ENCODE measurements at regions not wholly inside any gene's neighbourhood (a gene's known extent, or its start where the extent isn't known, plus 50 kb on each side); places are given as distances from the start of the nearest gene placed in this dataset.

- Histone ChIP-seq H3K27ac (replicated peaks) (no peak overlapping the region), H3K9me3 (replicated peaks) (peaks cover 6% of the 10 kb centered on the region), H3K27me3 (ENCODE audit: low read depth) (peaks cover 11% of the 10 kb centered on the region), H3K4me3 (no peak overlapping the region), H3K4me1 (no peaks in the 10 kb centered on the region), H3K36me3 (no peaks in the 10 kb centered on the region)
- TF ChIP-seq CTCF (IDR thresholded peaks at IDR 0.05; ENCODE audit: borderline replicate concordance), result no peak
- DNase-seq, result no peak
- intact Hi-C loops (cut with micrococcal nuclease), result no loop called here
These were observed 209.8 kb downstream of the TFAP2A start for GRCh38 chr6:10205120-10205519.

GRCh38 chr6:10203651-10204050 lies 211.2 kb downstream of the TFAP2A start:
- Histone ChIP-seq H3K4me1 (no peaks in the 10 kb centered on the region), H3K4me3 (no peak overlapping the region), H3K36me3 (no peaks in the 10 kb centered on the region), H3K27ac (replicated peaks) (no peak overlapping the region), H3K9me3 (replicated peaks) (peaks cover 6% of the 10 kb centered on the region), H3K27me3 (ENCODE audit: low read depth) (peaks cover 11% of the 10 kb centered on the region)
- DNase-seq, result no peak
- no peak for TF ChIP-seq CTCF (IDR thresholded peaks at IDR 0.05; ENCODE audit: borderline replicate concordance)
- intact Hi-C loops (cut with micrococcal nuclease), result no loop called here

GRCh38 chr6:10202581-10202980 lies 212.3 kb downstream of the TFAP2A start:
- H3K36me3 ChIP-seq, result no peaks in the 10 kb centered on the region
- no peak overlapping the region for H3K4me3 ChIP-seq
- TF ChIP-seq CTCF (IDR thresholded peaks at IDR 0.05; ENCODE audit: borderline replicate concordance), result no peak
- H3K27me3 ChIP-seq (ENCODE audit: low read depth), result peaks cover 11% of the 10 kb centered on the region
- peaks cover 6% of the 10 kb centered on the region for H3K9me3 ChIP-seq (replicated peaks)
- intact Hi-C loops (cut with micrococcal nuclease), result no loop called here
- no peaks in the 10 kb centered on the region for H3K4me1 ChIP-seq
- H3K27ac ChIP-seq (replicated peaks), result no peak overlapping the region
- DNase-seq, result no peak

GRCh38 chr6:10201606-10202510 lies 213.0 kb downstream of the TFAP2A start:
- H3K4me1 ChIP-seq, result no peaks in the 10 kb centered on the region
- peaks cover 11% of the 10 kb centered on the region for H3K27me3 ChIP-seq (ENCODE audit: low read depth)
- peaks cover 6% of the 10 kb centered on the region for H3K9me3 ChIP-seq (replicated peaks)
- H3K27ac ChIP-seq (replicated peaks), result no peak overlapping the region
- no peaks in the 10 kb centered on the region for H3K36me3 ChIP-seq
- no peak for DNase-seq
- H3K4me3 ChIP-seq, result no peak overlapping the region
- no peak for TF ChIP-seq CTCF (IDR thresholded peaks at IDR 0.05; ENCODE audit: borderline replicate concordance)
- intact Hi-C loops (cut with micrococcal nuclease), result no loop called here

GRCh38 chr6:10196090-10196489 lies 218.8 kb downstream of the TFAP2A start:
- Histone ChIP-seq H3K36me3 (no peaks in the 10 kb centered on the region), H3K27ac (replicated peaks) (no peak overlapping the region), H3K9me3 (replicated peaks) (peaks cover 6% of the 10 kb centered on the region), H3K4me3 (no peak overlapping the region), H3K4me1 (no peaks in the 10 kb centered on the region), H3K27me3 (ENCODE audit: low read depth) (no peaks in the 10 kb centered on the region)
- DNase-seq, result no peak
- no peak for TF ChIP-seq CTCF (IDR thresholded peaks at IDR 0.05; ENCODE audit: borderline replicate concordance)
- intact Hi-C loops (cut with micrococcal nuclease), result no loop called here

Data from left ventricle myocardium inferior (tissue), 1 donor.